ENCODE measurements at regions not wholly inside any gene's neighbourhood (a gene's known extent, or its start where the extent isn't known, plus 50 kb on each side); places are given as distances from the start of the nearest gene placed in this dataset.
A peak's percentile ranks its signal among the peaks of the same experiment; 100 is the strongest.

DNA sequence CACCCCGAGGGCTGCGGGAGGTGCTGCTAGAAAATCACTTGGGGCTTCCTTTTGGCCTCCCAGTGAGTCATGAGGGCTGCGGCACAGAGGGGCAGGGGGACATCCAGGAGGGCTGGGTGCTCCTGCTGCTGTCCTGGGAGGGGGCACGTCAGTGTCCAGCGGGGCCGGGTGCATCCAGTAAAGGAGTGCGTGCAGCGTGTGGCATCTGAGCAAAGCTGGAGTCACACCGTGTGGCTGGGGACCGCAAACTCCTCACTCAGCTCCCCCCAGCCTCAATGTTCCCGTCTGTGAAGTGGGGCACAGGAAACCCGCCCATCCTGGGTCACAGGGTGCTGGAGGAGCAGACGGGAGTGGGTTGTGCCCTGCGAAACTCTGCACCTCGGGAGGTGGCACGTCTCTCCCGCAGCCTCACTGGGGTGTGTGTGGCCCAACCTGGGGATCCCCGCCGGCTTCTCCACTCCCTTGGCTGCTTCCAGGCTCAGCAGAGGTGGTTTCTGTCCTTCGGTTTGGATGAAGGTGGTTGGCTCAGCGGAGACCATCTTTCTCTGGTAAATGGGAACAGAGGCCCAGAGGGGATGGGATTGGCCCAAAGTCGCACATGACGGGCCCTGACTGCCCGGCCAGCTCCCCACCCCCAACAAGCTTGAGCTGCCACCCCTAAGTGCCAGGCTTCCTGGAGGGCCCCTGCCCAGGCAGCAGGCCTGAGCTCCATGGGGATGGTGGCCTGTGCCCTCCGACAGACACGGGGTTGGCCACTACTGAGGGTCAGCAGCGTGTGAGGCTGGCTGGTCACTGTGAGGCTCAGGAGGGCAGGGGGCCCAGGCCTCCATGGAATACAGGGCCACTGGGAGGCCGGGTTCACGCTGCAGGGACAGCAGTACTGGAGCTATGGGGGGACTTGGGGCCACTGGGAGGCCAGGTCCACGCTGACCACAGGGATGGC is 114.9 kb downstream of the NPIPB11 start (continued):
- TF ChIP-seq, protein P1, sequence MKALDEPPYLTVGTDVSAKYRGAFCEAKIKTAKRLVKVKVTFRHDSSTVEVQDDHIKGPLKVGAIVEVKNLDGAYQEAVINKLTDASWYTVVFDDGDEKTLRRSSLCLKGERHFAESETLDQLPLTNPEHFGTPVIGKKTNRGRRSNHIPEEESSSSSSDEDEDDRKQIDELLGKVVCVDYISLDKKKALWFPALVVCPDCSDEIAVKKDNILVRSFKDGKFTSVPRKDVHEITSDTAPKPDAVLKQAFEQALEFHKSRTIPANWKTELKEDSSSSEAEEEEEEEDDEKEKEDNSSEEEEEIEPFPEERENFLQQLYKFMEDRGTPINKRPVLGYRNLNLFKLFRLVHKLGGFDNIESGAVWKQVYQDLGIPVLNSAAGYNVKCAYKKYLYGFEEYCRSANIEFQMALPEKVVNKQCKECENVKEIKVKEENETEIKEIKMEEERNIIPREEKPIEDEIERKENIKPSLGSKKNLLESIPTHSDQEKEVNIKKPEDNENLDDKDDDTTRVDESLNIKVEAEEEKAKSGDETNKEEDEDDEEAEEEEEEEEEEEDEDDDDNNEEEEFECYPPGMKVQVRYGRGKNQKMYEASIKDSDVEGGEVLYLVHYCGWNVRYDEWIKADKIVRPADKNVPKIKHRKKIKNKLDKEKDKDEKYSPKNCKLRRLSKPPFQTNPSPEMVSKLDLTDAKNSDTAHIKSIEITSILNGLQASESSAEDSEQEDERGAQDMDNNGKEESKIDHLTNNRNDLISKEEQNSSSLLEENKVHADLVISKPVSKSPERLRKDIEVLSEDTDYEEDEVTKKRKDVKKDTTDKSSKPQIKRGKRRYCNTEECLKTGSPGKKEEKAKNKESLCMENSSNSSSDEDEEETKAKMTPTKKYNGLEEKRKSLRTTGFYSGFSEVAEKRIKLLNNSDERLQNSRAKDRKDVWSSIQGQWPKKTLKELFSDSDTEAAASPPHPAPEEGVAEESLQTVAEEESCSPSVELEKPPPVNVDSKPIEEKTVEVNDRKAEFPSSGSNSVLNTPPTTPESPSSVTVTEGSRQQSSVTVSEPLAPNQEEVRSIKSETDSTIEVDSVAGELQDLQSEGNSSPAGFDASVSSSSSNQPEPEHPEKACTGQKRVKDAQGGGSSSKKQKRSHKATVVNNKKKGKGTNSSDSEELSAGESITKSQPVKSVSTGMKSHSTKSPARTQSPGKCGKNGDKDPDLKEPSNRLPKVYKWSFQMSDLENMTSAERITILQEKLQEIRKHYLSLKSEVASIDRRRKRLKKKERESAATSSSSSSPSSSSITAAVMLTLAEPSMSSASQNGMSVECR (CRISPR knock-in tag; IDR thresholded peaks at IDR 0.05) = 0 out of 2 replicates have a peak, but pooled peaks have one; percentile 14

DNA sequence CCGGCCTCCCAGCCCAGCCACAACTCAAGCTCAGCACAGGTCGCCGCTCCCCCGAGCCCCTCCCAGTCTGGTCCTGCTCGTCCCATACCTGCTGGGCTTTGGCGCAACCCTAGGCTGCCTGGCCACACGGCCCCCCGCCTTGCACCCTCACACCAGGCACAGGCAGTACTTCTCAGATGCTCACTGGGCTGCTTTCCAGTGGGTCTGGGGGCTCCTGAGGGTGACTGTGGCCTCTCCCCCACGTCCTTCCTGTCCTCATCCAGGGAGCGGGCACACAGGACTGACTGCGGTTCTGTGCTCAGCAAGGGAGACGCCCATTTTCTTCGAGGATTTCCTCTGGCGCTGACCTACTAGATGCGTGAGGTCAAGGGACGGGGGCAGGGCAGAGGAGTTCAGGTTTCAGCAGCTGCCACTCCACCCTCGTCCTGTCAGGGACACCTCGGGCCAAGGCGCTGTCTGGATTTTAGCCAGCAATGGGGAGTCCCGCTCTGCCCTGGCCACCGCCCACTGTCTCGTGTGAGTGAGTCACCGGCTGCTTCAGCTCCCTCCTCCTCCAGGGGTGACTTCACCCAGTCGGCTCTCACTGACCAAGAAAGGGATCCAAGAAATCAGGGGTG is 115.8 kb downstream of the NPIPB11 start:
- 0 out of 2 replicates have a peak overlapping the region, but pooled peaks have one; percentile 16 for H3K4me3 ChIP-seq
- FAIRE-seq = peak; percentile 100
- TF ChIP-seq SIN3A (IDR thresholded peaks at IDR 0.05; ENCODE audit: borderline replicate concordance in 2 of 2, control insufficient read depth in 1 of 2, low read depth in 2 of 2, low read length in 2 of 2) (peak; percentile 27 to 76; a peak in 1 of 4 replicates), GATA2 (CRISPR knock-in tag; IDR thresholded peaks at IDR 0.05) (no peak)

More for the DNA sequence above, 115.8 kb downstream of the NPIPB11 start:
- peak; percentile 88 to 98 (median 92) for DNase-seq (ENCODE audit: extremely low read depth in 1 of 4, low spot score in 3 of 4)
- intact Hi-C loops (cut with micrococcal nuclease) = no loop called here
- H2AFZ ChIP-seq (ENCODE audit: low read depth, low read length) = peak overlapping the region; percentile 92
- in situ Hi-C loops (cut with MboI) = no loop called here
- peaks cover 5 to 52% of the 10 kb centered on the region in 2 experiments; a peak in 3 of 5 replicates for H3K4me1 ChIP-seq (replicated peaks in 1 of 2; ENCODE audit: control insufficient read depth in 2 of 2, insufficient read depth in 2 of 2, low read length in 2 of 2)
- peak overlapping the region; percentile 71; the same call in 2 of the 3 replicates for H3K27ac ChIP-seq (ENCODE audit: extremely low read depth, low read depth, low read length)
- H3K9me3 ChIP-seq (replicated peaks; ENCODE audit: control insufficient read depth, insufficient read depth, low read depth, low read length) = no peaks in the 10 kb centered on the region
- H3K9ac ChIP-seq (ENCODE audit: insufficient read depth in 1 of 2, low read depth in 2 of 2, low read length in 2 of 2) = peak overlapping the region; percentile 30 to 85; a peak in 3 of 4 replicates
- H3K9me1 ChIP-seq (ENCODE audit: control insufficient read depth, insufficient read depth, low read length) = no peaks in the 10 kb centered on the region
- POLR2A ChIA-PET = interaction anchor here (0.6 kb wide), 2 partner anchors 17 to 85 kb away, joined by 3 read pairs; no protein-coding TSS in a partner anchor
- no peaks in the 10 kb centered on the region for H3K36me3 ChIP-seq (ENCODE audit: control insufficient read depth, insufficient read depth, low read length)
- BruUV-seq (replicated peaks) = no TSS peak
- ATAC-seq = peak; percentile 98
- no peaks in the 10 kb centered on the region for H3K27me3 ChIP-seq (ENCODE audit: control insufficient read depth in 2 of 2, insufficient read depth in 2 of 2, low read length in 2 of 2)
- WGBS (ENCODE audit: insufficient coverage, low coverage, missing lambda C conversion rate) = 8% methylated on average over 16 of the region's 24 CpGs
- CTCF ChIA-PET (ENCODE audit: low intra/inter-chr PET ratio) = no interaction called here
- peak overlapping the region; percentile 73 for H3K4me2 ChIP-seq (ENCODE audit: insufficient read depth, low read length)
- H3K79me2 ChIP-seq (ENCODE audit: control insufficient read depth, insufficient read depth, low read length) = no peaks in the 10 kb centered on the region
- no peaks in the 10 kb centered on the region for H4K20me1 ChIP-seq (replicated peaks; ENCODE audit: control insufficient read depth, insufficient read depth, low read length)

All from K562 (cell line).